GM12878 (cell line): ENCODE measurements at regions not wholly inside any gene's neighbourhood (a gene's known extent, or its start where the extent isn't known, plus 50 kb on each side); places are given as distances from the start of the nearest gene placed in this dataset.

Experiments
- ATAC-seq: fragments of 200-7000 bp; cut with Tn5 transposase; 3 replicates; pipeline ENCODE4 v1.9.1; 2020; ENCODE audit warnings: mild to moderate bottlenecking, moderate library complexity
- BruUV-seq: library from RNA; stranded (reverse); fragments of 400-500 nt; replicated peaks from 2 replicates; lab custom pipeline; 2021; lab: Mats Ljungman, UMichigan
- CTCF ChIA-PET: fragments of 300-600 bp; sonication (Branson Sonifier 250); formaldehyde crosslinking; extraction: SDS; loops from one replicate; lab custom pipeline; 2021; ENCODE audit warnings: inconsistent platforms; lab: Yijun Ruan, JAX
- POLR2A ChIA-PET: fragments of 350-600 bp; formaldehyde crosslinking; extraction: SDS; loops from one replicate; lab custom pipeline; 2021; ENCODE audit warnings: inconsistent platforms; lab: Charles Lee
- RAD21 ChIA-PET: fragments of 300-600 bp; sonication (Branson Sonifier 250); formaldehyde crosslinking; loops from one replicate; lab custom pipeline; 2023; ENCODE audit warnings: antibody characterized with exemption; ENCODE audit not compliant: unreplicated experiment; lab: Charles Lee
- SMC1A ChIA-PET: fragments of 300-600 bp; sonication (Branson Sonifier 250); formaldehyde crosslinking; loops from one replicate; lab custom pipeline; 2023; ENCODE audit not compliant: unreplicated experiment, uncharacterized antibody; lab: Charles Lee
- DNase-seq: peaks from one replicate; pipeline ENCODE4 v3.0.0-alpha.2; 2011; ENCODE audit warnings: low read depth, low spot score
- FAIRE-seq: peaks from 3 replicates; lab custom pipeline; 2011; peaks lifted over from hg19 to GRCh38; lab: Jason Lieb, UNC
- H2AFZ ChIP-seq: 2 replicates; pipeline ENCODE4 v1.6.0; 2011; ENCODE audit warnings: low read depth, low read length, control low read depth; ENCODE audit not compliant: control insufficient read depth
- H3K27ac ChIP-seq: 2 replicates; pipeline ENCODE4 v1.5.1; 2011; ENCODE audit warnings: control low read depth; ENCODE audit not compliant: control insufficient read depth, insufficient read depth
- H3K27me3 ChIP-seq, 2 experiments: replicated peaks in 1 of 2; 2 replicates each; pipeline versions ENCODE4 v1.6.0 to v1.6.1; 2011; ENCODE audit warnings: low read length in 1 of 2; ENCODE audit not compliant: control insufficient read depth in 2 of 2, insufficient read depth in 2 of 2
- H3K36me3 ChIP-seq, 2 experiments: 2 replicates each; pipeline ENCODE4 v1.5.1; 2011; ENCODE audit warnings: low read length in 1 of 2; ENCODE audit not compliant: control insufficient read depth in 2 of 2, insufficient read depth in 2 of 2
- H3K4me1 ChIP-seq: 2 replicates; pipeline ENCODE4 v1.6.1; 2011; ENCODE audit warnings: mild to moderate bottlenecking, low read length, moderate library complexity, mixed read lengths; ENCODE audit not compliant: control insufficient read depth, insufficient read depth
- H3K4me2 ChIP-seq: 2 replicates; pipeline ENCODE4 v1.6.0; 2011; ENCODE audit warnings: control low read depth; ENCODE audit not compliant: control insufficient read depth, insufficient read depth
- H3K4me3 ChIP-seq: fragments of 200-600 bp; sonication (generic); 2 replicates; pipeline ENCODE4 v1.5.1; 2016
- H3K79me2 ChIP-seq: 2 replicates; pipeline ENCODE4 v1.6.0; 2011; ENCODE audit warnings: low read length; ENCODE audit not compliant: control insufficient read depth, insufficient read depth
- H3K9ac ChIP-seq: 2 replicates; pipeline ENCODE4 v1.8.0; 2011; ENCODE audit warnings: low read length, control low read depth, mixed read lengths; ENCODE audit not compliant: control insufficient read depth, insufficient read depth
- H3K9me3 ChIP-seq: replicated peaks from 3 replicates; pipeline ENCODE4 v1.5.1; 2011; ENCODE audit warnings: mild to moderate bottlenecking, low read length; ENCODE audit not compliant: control insufficient read depth, insufficient read depth
- H4K20me1 ChIP-seq: 2 replicates; pipeline ENCODE4 v1.6.0; 2011; ENCODE audit not compliant: control insufficient read depth, insufficient read depth
- ATF7 ChIP-seq: fragments of 450-650 bp; IDR thresholded peaks from 2 replicates; pipeline ENCODE4 v1.6.1; 2016; ENCODE audit warnings: low read depth, mild to moderate bottlenecking
- CEBPB ChIP-seq, 2 experiments: fragments of 150-350 bp in 1 of 2; IDR thresholded peaks; 2 replicates each; pipeline ENCODE4 v1.6.1; 2012 to 2014; ENCODE audit warnings: low read depth in 2 of 2, low read length in 2 of 2, borderline replicate concordance in 1 of 2, inconsistent platforms in 1 of 2
- FOXK2 ChIP-seq: fragments of 450-650 bp; IDR thresholded peaks from 2 replicates; pipeline ENCODE4 v1.6.1; 2017; ENCODE audit warnings: mild to moderate bottlenecking, moderate library complexity
- NFYA ChIP-seq: IDR thresholded peaks from 2 replicates; pipeline ENCODE4 v1.6.1; 2011; ENCODE audit warnings: low read depth, mild to moderate bottlenecking, low read length, improper control_type of control experiment, borderline replicate concordance
- SP1 ChIP-seq: IDR thresholded peaks from one replicate; pipeline ENCODE4 v1.6.1; 2011; ENCODE audit warnings: low read depth, low read length
- SUZ12 ChIP-seq: fragments of 200-600 bp; sonication (generic); IDR thresholded peaks from one replicate; pipeline ENCODE4 v1.6.1; 2018; ENCODE audit warnings: antibody characterized with exemption, mild to moderate bottlenecking; ENCODE audit not compliant: unreplicated experiment
- ZBTB4 ChIP-seq: fragments of 450-650 bp; formaldehyde crosslinking; IDR thresholded peaks from 2 replicates; pipeline ENCODE4 v1.4.0; 2022; ENCODE audit warnings: mild to moderate bottlenecking, moderate library complexity
- ZNF622 ChIP-seq: fragments of 450-650 bp; IDR thresholded peaks from 2 replicates; pipeline ENCODE4 v1.6.1; 2017; ENCODE audit warnings: mild to moderate bottlenecking, inconsistent platforms
- WGBS: methylation state at CpG from one replicate; pipeline ENCODE4 v1.1.6; 2016; ENCODE audit warnings: low lambda C conversion rate; ENCODE audit not compliant: insufficient replicate concordance, insufficient coverage; ENCODE audit errors: missing lambda C conversion rate; 5-methylcytosine and 5-hydroxymethylcytosine counted together
- in situ Hi-C: fragments of 300-500 bp; cut with MboI; formaldehyde crosslinking; loops from 9 replicates; pipeline ENCODE4 v1.14.3; 2018; ENCODE audit warnings: mixed read lengths
- intact Hi-C: fragments of 100-400 bp; cut with micrococcal nuclease; formaldehyde crosslinking; loops from one replicate; pipeline ENCODE4 v1.14.2; 2022; ENCODE audit not compliant: unreplicated experiment

- H3K4me3 ChIP-seq: no peak overlapping the region
- ChIA-PET CTCF (no interaction called here), RAD21 (no interaction called here), POLR2A (no interaction called here), SMC1A (interaction anchor here (0.7 to 1.2 kb wide), 2 partner anchors 63 to 334 kb away, joined by 3 read pairs; no protein-coding TSS in a partner anchor)
- no peaks in the 10 kb centered on the region for H4K20me1 ChIP-seq
- BruUV-seq: no TSS peak
- DNase-seq: no peak
- no peaks in the 10 kb centered on the region for H3K36me3 ChIP-seq
- 57% methylated on average over 7 of the region's 7 CpGs for WGBS
- ATAC-seq: no peak
- no peak overlapping the region for H3K9ac ChIP-seq
- H3K9me3 ChIP-seq: peaks cover 15% of the 10 kb centered on the region; the same call in 2 of the 3 replicates
- no peaks in the 10 kb centered on the region for H3K27me3 ChIP-seq
- no peaks in the 10 kb centered on the region for H3K79me2 ChIP-seq
- H3K4me2 ChIP-seq: no peak overlapping the region
- H2AFZ ChIP-seq: no peak overlapping the region
- H3K4me1 ChIP-seq: no peaks in the 10 kb centered on the region; the same call in 1 of the 2 replicates
- no peak for FAIRE-seq
- in situ Hi-C loops (no loop called here), intact Hi-C loops (no loop called here)
- TF ChIP-seq FOXK2 (no peak), ZBTB4 (CRISPR knock-in tag) (no peak), SUZ12 (no peak), SP1 (no peak), CEBPB (IDR thresholded peaks at IDR 0.05; ENCODE audit: borderline replicate concordance in 1 of 2, low read depth in 2 of 2, low read length in 2 of 2) (no peak), NFYA (no peak), ZNF622 (no peak), ATF7 (no peak)
- no peak overlapping the region for H3K27ac ChIP-seq
These were observed 607.9 kb upstream of the ID2 start for GRCh38 chr2:8073916-8074315.
